HCT116 (cell line): ENCODE measurements at regions not wholly inside any gene's neighbourhood (a gene's known extent, or its start where the extent isn't known, plus 50 kb on each side); places are given as distances from the start of the nearest gene placed in this dataset.

Source experiments
- ATAC-seq: fragments of 200-7000 bp; cut with Tn5 transposase; 2 replicates; pipeline ENCODE4 v1.9.1; 2020; ENCODE audit warnings: mild to moderate bottlenecking, moderate library complexity
- BruUV-seq: library from RNA; stranded (reverse); fragments of 400-500 nt; replicated peaks from 2 replicates; lab custom pipeline; 2021; lab: Mats Ljungman, UMichigan
- CTCF ChIA-PET: fragments of 300-600 bp; sonication (Branson Sonifier 250); formaldehyde crosslinking; loops from one replicate; lab custom pipeline; 2021; ENCODE audit warnings: antibody characterized with exemption; lab: Charles Lee
- POLR2A ChIA-PET: fragments of 300-600, 350-600 bp; sonication (Branson Sonifier 250); formaldehyde crosslinking; loops from one replicate; lab custom pipeline; 2021; ENCODE audit warnings: antibody characterized with exemption; lab: Charles Lee
- RAD21 ChIA-PET, 2 experiments: fragments of 300-600 bp; sonication (Branson Sonifier 250); formaldehyde crosslinking; loops; one replicate each; lab custom pipeline; 2023; ENCODE audit warnings: low total read pairs in 2 of 2; ENCODE audit not compliant: uncharacterized antibody in 2 of 2, unreplicated experiment in 2 of 2, low non-redundant PET in 1 of 2; lab: Charles Lee
- DNase-seq: peaks from one replicate; pipeline ENCODE4 v3.0.0-alpha.2; 2010; ENCODE audit warnings: low read depth, low spot score
- H2AFZ ChIP-seq: fragments of 200-600 bp; shearing (Covaris generic), sonication (generic); 2 replicates; pipeline ENCODE4 v1.6.1; 2017; ENCODE audit warnings: low read depth, mixed run types, mixed read lengths, antibody characterized with exemption, low read length; ENCODE audit not compliant: poor library complexity, severe bottlenecking
- H3K27ac ChIP-seq: 2 replicates; pipeline ENCODE4 v1.5.1; 2012; ENCODE audit warnings: low read depth, low read length
- H3K27me3 ChIP-seq: fragments of 200-600 bp; sonication (generic); 2 replicates; pipeline ENCODE4 v1.6.1; 2016; ENCODE audit warnings: mixed run types, low read length, mixed read lengths; ENCODE audit not compliant: insufficient read depth
- H3K36me3 ChIP-seq, 2 experiments: fragments of 200-500 bp in 1 of 2; fragments of 200-600 bp in 1 of 2; sonication (Bioruptor generic) in 1 of 2; sonication (generic) in 1 of 2; 2 replicates each; pipeline versions ENCODE4 v1.5.1 to v1.6.1; 2014 to 2016; ENCODE audit warnings: low read length in 2 of 2, inconsistent platforms in 1 of 2, mixed read lengths in 1 of 2, mixed run types in 1 of 2; ENCODE audit not compliant: insufficient read depth in 2 of 2, control insufficient read depth in 1 of 2
- H3K4me1 ChIP-seq, 2 experiments: fragments of 200-600 bp in 1 of 2; sonication (generic) in 1 of 2; 2 replicates each; pipeline versions ENCODE4 v1.5.1 to v1.6.1; 2012 to 2017; ENCODE audit warnings: low read length in 2 of 2, inconsistent platforms in 1 of 2, mild to moderate bottlenecking in 1 of 2, mixed read lengths in 1 of 2, mixed run types in 1 of 2, moderate library complexity in 1 of 2; ENCODE audit not compliant: insufficient read depth in 2 of 2, control insufficient read depth in 1 of 2
- H3K4me2 ChIP-seq: fragments of 200-600 bp; sonication (generic); 2 replicates; pipeline ENCODE4 v1.6.1; 2017; ENCODE audit warnings: mixed run types, low read length, mixed read lengths
- H3K4me3 ChIP-seq, 2 experiments: fragments of 200-600 bp in 1 of 2; sonication (generic) in 1 of 2; replicated peaks in 1 of 2; 2 replicates each; pipeline ENCODE4 v1.5.1; 2011 to 2016; ENCODE audit warnings: low read length in 2 of 2, control low read depth in 1 of 2, low read depth in 1 of 2, mild to moderate bottlenecking in 1 of 2, mixed read lengths in 1 of 2, mixed run types in 1 of 2
- H3K79me2 ChIP-seq: fragments of 200-600 bp; sonication (generic); 2 replicates; pipeline ENCODE4 v1.6.1; 2017; ENCODE audit warnings: mild to moderate bottlenecking, mixed run types, low read length, moderate library complexity, mixed read lengths; ENCODE audit not compliant: insufficient read depth
- H3K9ac ChIP-seq: fragments of 200-600 bp; sonication (generic); 2 replicates; pipeline ENCODE4 v1.6.1; 2016; ENCODE audit warnings: low read length, mixed read lengths
- H3K9me2 ChIP-seq: fragments of 200-600 bp; sonication (generic), shearing (Covaris generic); 2 replicates; pipeline ENCODE4 v1.6.1; 2017; ENCODE audit warnings: mixed run types, mild to moderate bottlenecking, moderate library complexity; ENCODE audit not compliant: insufficient read depth
- H3K9me3 ChIP-seq, 2 experiments: fragments of 200-500 bp in 1 of 2; fragments of 200-600 bp in 1 of 2; sonication (Bioruptor generic) in 1 of 2; sonication (generic) in 1 of 2; 2 replicates each; pipeline ENCODE4 v1.6.1; 2014 to 2017; ENCODE audit warnings: low read length in 2 of 2, mixed read lengths in 2 of 2, inconsistent platforms in 1 of 2, low read depth in 1 of 2, mild to moderate bottlenecking in 1 of 2, mixed run types in 1 of 2, moderate library complexity in 1 of 2; ENCODE audit not compliant: control insufficient read depth in 1 of 2, insufficient read depth in 1 of 2
- H4K20me1 ChIP-seq: fragments of 200-600 bp; sonication (generic), shearing (Covaris generic); 2 replicates; pipeline ENCODE4 v1.6.1; 2017; ENCODE audit warnings: mixed run types, mild to moderate bottlenecking, moderate library complexity; ENCODE audit not compliant: insufficient read depth
- CBX3 ChIP-seq: IDR thresholded peaks from 2 replicates; pipeline ENCODE4 v1.6.1; 2012; ENCODE audit warnings: low read depth
- EGR1 ChIP-seq: IDR thresholded peaks from 2 replicates; pipeline ENCODE4 v1.6.1; 2012; ENCODE audit warnings: low read depth
- ELF1 ChIP-seq: IDR thresholded peaks from 2 replicates; pipeline ENCODE4 v1.6.1; 2012; ENCODE audit warnings: low read depth, borderline replicate concordance
- FOSL1 ChIP-seq: IDR thresholded peaks from 2 replicates; pipeline ENCODE4 v1.6.1; 2012; ENCODE audit warnings: low read depth
- JUND ChIP-seq: IDR thresholded peaks from 2 replicates; pipeline ENCODE4 v1.6.1; 2012
- RAD21 ChIP-seq: IDR thresholded peaks from 2 replicates; pipeline ENCODE4 v1.6.1; 2012; ENCODE audit warnings: low read depth, mild to moderate bottlenecking
- REST ChIP-seq: IDR thresholded peaks from 2 replicates; pipeline ENCODE4 v1.6.1; 2012; ENCODE audit warnings: low read depth
- TCF7L2 ChIP-seq: IDR thresholded peaks from 2 replicates; pipeline ENCODE4 v1.7.0; 2011; ENCODE audit warnings: borderline replicate concordance, inconsistent platforms; ENCODE audit not compliant: insufficient read depth, insufficient read length; ENCODE audit errors: extremely low read depth
- YY1 ChIP-seq: IDR thresholded peaks from 2 replicates; pipeline ENCODE4 v1.6.1; 2011; ENCODE audit warnings: low read length, low read depth, moderate library complexity, mild to moderate bottlenecking; ENCODE audit not compliant: insufficient replicate concordance; ENCODE audit errors: extremely low read depth
- ZBTB33 ChIP-seq: IDR thresholded peaks from 2 replicates; pipeline ENCODE4 v1.6.1; 2011; ENCODE audit warnings: mild to moderate bottlenecking, low read length, moderate library complexity; ENCODE audit not compliant: insufficient replicate concordance; ENCODE audit errors: extremely low read depth
- ZFX ChIP-seq: fragments of 450-650 bp; IDR thresholded peaks from 2 replicates; pipeline ENCODE4 v1.6.1; 2017
- intact Hi-C: fragments of 100-400 bp; cut with micrococcal nuclease; formaldehyde crosslinking; loops from 2 replicates; pipeline ENCODE4 v1.10.0; 2022

- Histone ChIP-seq H2AFZ (no peak overlapping the region), H4K20me1 (no peaks in the 10 kb centered on the region), H3K4me1 (no peaks in the 10 kb centered on the region), H3K36me3 (no peaks in the 10 kb centered on the region), H3K9ac (no peak overlapping the region), H3K27me3 (no peaks in the 10 kb centered on the region), H3K9me3 (no peaks in the 10 kb centered on the region), H3K4me2 (no peak overlapping the region), H3K27ac (no peak overlapping the region), H3K9me2 (no peaks in the 10 kb centered on the region), H3K79me2 (no peaks in the 10 kb centered on the region), H3K4me3 (no peak overlapping the region)
- CTCF ChIA-PET = no interaction called here
- POLR2A ChIA-PET = interaction anchor here (0.7 kb wide), 1 partner anchor 35 kb away, joined by 3 read pairs; no protein-coding TSS in a partner anchor
- BruUV-seq = no TSS peak
- TF ChIP-seq CBX3 = no peak
- no peak for TF ChIP-seq TCF7L2
- no peak for TF ChIP-seq EGR1
- TF ChIP-seq REST = no peak
- DNase-seq = no peak
- RAD21 ChIA-PET = no interaction called here
- ATAC-seq = no peak
- intact Hi-C loops = no loop called here
Measured at GRCh38 chr3:106184540-106185457, 316.0 kb upstream of the CBLB start.

- no peak for DNase-seq
- no TSS peak for BruUV-seq
- H2AFZ ChIP-seq = no peak overlapping the region
- H3K4me3 ChIP-seq = no peak overlapping the region
- RAD21 ChIA-PET = no interaction called here
- no peak overlapping the region for H3K9ac ChIP-seq
- H4K20me1 ChIP-seq = no peaks in the 10 kb centered on the region
- TF ChIP-seq ELF1 (no peak), TCF7L2 (no peak), YY1 (no peak), FOSL1 (no peak), RAD21 (no peak), JUND (no peak), ZFX (no peak), ZBTB33 (no peak)
- TF ChIP-seq, all 23 proteins: peak for 0
- no peaks in the 10 kb centered on the region for H3K4me1 ChIP-seq
- no peaks in the 10 kb centered on the region for H3K9me3 ChIP-seq
- ATAC-seq = no peak
- no peaks in the 10 kb centered on the region for H3K36me3 ChIP-seq
- no peak overlapping the region for H3K4me2 ChIP-seq
- no peaks in the 10 kb centered on the region for H3K9me2 ChIP-seq
- no peaks in the 10 kb centered on the region for H3K79me2 ChIP-seq
- intact Hi-C loops = no loop called here
- ChIA-PET CTCF (no interaction called here), POLR2A (no interaction called here)
- no peaks in the 10 kb centered on the region for H3K27me3 ChIP-seq
- no peak overlapping the region for H3K27ac ChIP-seq
Measured at GRCh38 chr3:106185949-106186348, 317.1 kb upstream of the CBLB start.
